GM12878 (cell line): ENCODE measurements at regions not wholly inside any gene's neighbourhood (a gene's known extent, or its start where the extent isn't known, plus 50 kb on each side); places are given as distances from the start of the nearest gene placed in this dataset.

Experiments used
- BACH1 ChIP-seq: fragments of 450-650 bp; IDR thresholded peaks from 2 replicates; pipeline ENCODE4 v1.6.1; 2017; ENCODE audit warnings: mild to moderate bottlenecking, borderline replicate concordance
- BCL3 ChIP-seq: IDR thresholded peaks from 2 replicates; pipeline ENCODE4 v1.6.1; 2011; ENCODE audit warnings: borderline replicate concordance, low read depth, mild to moderate bottlenecking, moderate library complexity, low read length; ENCODE audit not compliant: insufficient read depth, poor library complexity, severe bottlenecking
- BHLHE40 ChIP-seq, 2 experiments: fragments of 450-650 bp in 1 of 2; IDR thresholded peaks; 2 replicates each; pipeline ENCODE4 v1.6.1; 2011 to 2017; ENCODE audit warnings: low read depth in 2 of 2, borderline replicate concordance in 1 of 2, improper control_type of control experiment in 1 of 2, low read length in 1 of 2, mild to moderate bottlenecking in 1 of 2
- CUX1 ChIP-seq: IDR thresholded peaks from 2 replicates; pipeline ENCODE4 v1.6.1; 2012; ENCODE audit warnings: improper control_type of control experiment, low read depth, low read length; ENCODE audit not compliant: insufficient replicate concordance
- FOS ChIP-seq: IDR thresholded peaks from 3 replicates; pipeline ENCODE4 v1.6.1; 2011; ENCODE audit warnings: borderline replicate concordance; ENCODE audit not compliant: insufficient read length; ENCODE audit errors: extremely low read depth
- HCFC1 ChIP-seq: fragments of 150-350 bp; IDR thresholded peaks from 2 replicates; pipeline ENCODE4 v1.6.1; 2014; ENCODE audit warnings: low read length
- IKZF1 ChIP-seq: fragments of 450-650 bp; conservative IDR thresholded peaks from 2 replicates; pipeline ENCODE4 v1.6.1; 2017; ENCODE audit warnings: antibody characterized with exemption, mild to moderate bottlenecking
- IKZF2 ChIP-seq, 2 experiments: fragments of 450-650 bp; IDR thresholded peaks; 2 replicates each; pipeline ENCODE4 v1.6.1; 2017; ENCODE audit warnings: mild to moderate bottlenecking in 2 of 2, moderate library complexity in 2 of 2
- MTA2 ChIP-seq: fragments of 450-650 bp; IDR thresholded peaks from 2 replicates; pipeline ENCODE4 v1.6.1; 2016; ENCODE audit warnings: low read depth, mild to moderate bottlenecking, moderate library complexity
- NR2F1 ChIP-seq: fragments of 450-650 bp; conservative IDR thresholded peaks from 2 replicates; pipeline ENCODE4 v1.6.1; 2017; ENCODE audit warnings: mild to moderate bottlenecking
- RELB ChIP-seq: fragments of 450-650 bp; IDR thresholded peaks from 2 replicates; pipeline ENCODE4 v1.6.1; 2017; ENCODE audit warnings: low read depth, mild to moderate bottlenecking, moderate library complexity
- REST ChIP-seq: IDR thresholded peaks from 2 replicates; pipeline ENCODE4 v1.6.1; 2012; ENCODE audit warnings: mild to moderate bottlenecking, low read depth, low read length
- SMAD1 ChIP-seq: fragments of 450-650 bp; IDR thresholded peaks from 2 replicates; pipeline ENCODE4 v1.6.1; 2018; ENCODE audit warnings: mild to moderate bottlenecking, low read depth; ENCODE audit not compliant: partially characterized antibody
- USF1 ChIP-seq: IDR thresholded peaks from 2 replicates; pipeline ENCODE4 v1.6.1; 2011; ENCODE audit warnings: borderline replicate concordance, low read depth, mild to moderate bottlenecking, moderate library complexity, mixed read lengths, low read length; ENCODE audit not compliant: insufficient read depth; ENCODE audit errors: extremely low read length
- YY1 ChIP-seq: IDR thresholded peaks from 2 replicates; pipeline ENCODE4 v1.6.1; 2011; ENCODE audit warnings: low read depth, mild to moderate bottlenecking, low read length
- ZBED1 ChIP-seq: IDR thresholded peaks from 2 replicates; pipeline ENCODE4 v1.6.1; 2016; ENCODE audit warnings: borderline replicate concordance
- ZNF24 ChIP-seq: fragments of 450-650 bp; IDR thresholded peaks from 2 replicates; pipeline ENCODE4 v1.6.1; 2017; ENCODE audit warnings: antibody characterized with exemption, mild to moderate bottlenecking
- ZZZ3 ChIP-seq: IDR thresholded peaks from 2 replicates; pipeline ENCODE4 v1.6.1; 2011; ENCODE audit warnings: low read depth; ENCODE audit not compliant: control insufficient read depth, insufficient read length

GRCh38 chr6:167056370-167056769 lies 57.2 kb downstream of the CEP43 start (continued):
- TF ChIP-seq REST (no peak), BCL3 (no peak), FOS (no peak), CUX1 (no peak), IKZF1 (peak; percentile 77), SMAD1 (peak; percentile 49), RELB (peak; percentile 82), USF1 (no peak), NR2F1 (peak; percentile 97), BHLHE40 (IDR thresholded peaks at IDR 0.05; ENCODE audit: borderline replicate concordance in 1 of 2, low read depth in 2 of 2, low read length in 1 of 2) (peak; percentile 28 to 76; a peak in 2 of 4 replicates), YY1 (no peak), ZBED1 (no peak), HCFC1 (no peak), BACH1 (peak; percentile 90; the same call in 1 of the 2 replicates), ZNF24 (no peak), MTA2 (peak; percentile 98), IKZF2 (IDR thresholded peaks at IDR 0.05) (peak; percentile 85 to 90; a peak in 3 of 4 replicates), ZZZ3 (no peak)
